ENCODE measurements at regions not wholly inside any gene's neighbourhood (a gene's known extent, or its start where the extent isn't known, plus 50 kb on each side); places are given as distances from the start of the nearest gene placed in this dataset.

DNA sequence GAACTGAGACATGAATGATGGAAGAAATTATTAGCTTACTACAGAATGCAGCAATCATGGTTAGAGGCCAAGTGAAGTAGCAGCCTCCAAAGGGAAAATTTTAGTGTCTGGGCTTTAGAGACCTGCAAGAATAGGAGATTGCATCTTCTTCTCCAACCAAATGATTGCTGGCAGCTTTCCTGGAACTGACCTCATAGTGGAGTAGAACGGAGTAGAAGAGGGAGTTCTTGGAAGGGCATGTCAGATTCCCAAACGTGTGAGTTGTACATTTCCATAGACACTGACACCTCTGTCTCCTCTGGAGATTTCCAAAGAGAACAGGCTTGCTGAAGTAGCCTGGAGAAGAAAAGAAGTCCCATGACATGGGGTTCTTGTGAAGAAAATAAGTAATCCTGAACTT, 169.8 kb upstream of the ERBB4 start (continued):
- no peak for TF ChIP-seq CTCF (IDR thresholded peaks at IDR 0.05)
- no peak for TF ChIP-seq FOXK1 (CRISPR knock-in tag; IDR thresholded peaks at IDR 0.05)
- TF ChIP-seq, protein P1, sequence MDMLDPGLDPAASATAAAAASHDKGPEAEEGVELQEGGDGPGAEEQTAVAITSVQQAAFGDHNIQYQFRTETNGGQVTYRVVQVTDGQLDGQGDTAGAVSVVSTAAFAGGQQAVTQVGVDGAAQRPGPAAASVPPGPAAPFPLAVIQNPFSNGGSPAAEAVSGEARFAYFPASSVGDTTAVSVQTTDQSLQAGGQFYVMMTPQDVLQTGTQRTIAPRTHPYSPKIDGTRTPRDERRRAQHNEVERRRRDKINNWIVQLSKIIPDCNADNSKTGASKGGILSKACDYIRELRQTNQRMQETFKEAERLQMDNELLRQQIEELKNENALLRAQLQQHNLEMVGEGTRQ (CRISPR knock-in tag; IDR thresholded peaks at IDR 0.05) = no peak
- TF ChIP-seq, protein P2, sequence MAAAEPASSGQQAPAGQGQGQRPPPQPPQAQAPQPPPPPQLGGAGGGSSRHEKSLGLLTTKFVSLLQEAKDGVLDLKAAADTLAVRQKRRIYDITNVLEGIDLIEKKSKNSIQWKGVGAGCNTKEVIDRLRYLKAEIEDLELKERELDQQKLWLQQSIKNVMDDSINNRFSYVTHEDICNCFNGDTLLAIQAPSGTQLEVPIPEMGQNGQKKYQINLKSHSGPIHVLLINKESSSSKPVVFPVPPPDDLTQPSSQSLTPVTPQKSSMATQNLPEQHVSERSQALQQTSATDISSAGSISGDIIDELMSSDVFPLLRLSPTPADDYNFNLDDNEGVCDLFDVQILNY (CRISPR knock-in tag; IDR thresholded peaks at IDR 0.05) = no peak
- no peak for TF ChIP-seq ZNF121 (CRISPR knock-in tag; IDR thresholded peaks at IDR 0.05)
- no peak for TF ChIP-seq ZNF671 (CRISPR knock-in tag; IDR thresholded peaks at IDR 0.05)

DNA sequence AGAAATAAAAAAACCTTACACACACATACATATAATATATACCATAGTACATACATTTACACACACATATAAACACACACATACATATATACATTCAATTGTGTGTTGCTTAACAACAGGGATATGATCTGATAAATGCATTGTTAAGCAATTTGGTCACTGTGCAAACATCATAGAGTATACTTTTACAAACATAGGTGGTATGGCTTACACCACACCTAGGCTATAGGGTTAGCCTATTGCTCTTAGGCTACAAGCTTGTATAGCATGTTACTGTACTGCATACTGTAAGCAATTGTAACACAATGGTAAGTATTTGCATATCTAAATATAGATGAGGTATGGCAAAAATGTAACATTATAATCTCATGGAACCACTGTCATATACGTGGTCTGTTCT, 156.8 kb upstream of the ERBB4 start:
- Mint-ChIP-seq H3K36me3 (no peaks in the 10 kb centered on the region), H3K27ac (no peak overlapping the region), H3K9me3 (no peaks in the 10 kb centered on the region), H3K4me1 (0 out of 2 replicates have a peak, but pooled peaks cover 6% of the 10 kb centered on the region), H3K4me3 (no peak overlapping the region), H3K27me3 (ENCODE audit: low read depth) (no peaks in the 10 kb centered on the region)
- POLR2A ChIA-PET = no interaction called here
- DNase-seq (ENCODE audit: low spot score) (no peak), ATAC-seq (no peak)
- CTCF ChIA-PET = no interaction called here
- TF ChIP-seq ZNF416 (CRISPR knock-in tag; IDR thresholded peaks at IDR 0.05) = no peak
- TF ChIP-seq, protein P3, sequence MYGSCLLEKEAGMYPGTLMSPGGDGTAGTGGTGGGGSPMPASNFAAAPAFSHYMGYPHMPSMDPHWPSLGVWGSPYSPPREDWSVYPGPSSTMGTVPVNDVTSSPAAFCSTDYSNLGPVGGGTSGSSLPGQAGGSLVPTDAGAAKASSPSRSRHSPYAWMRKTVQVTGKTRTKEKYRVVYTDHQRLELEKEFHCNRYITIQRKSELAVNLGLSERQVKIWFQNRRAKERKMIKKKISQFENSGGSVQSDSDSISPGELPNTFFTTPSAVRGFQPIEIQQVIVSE (CRISPR knock-in tag; IDR thresholded peaks at IDR 0.05; ENCODE audit: borderline replicate concordance) = no peak
- no peak for TF ChIP-seq SMAD4 (CRISPR knock-in tag; IDR thresholded peaks at IDR 0.05)
- no peak for TF ChIP-seq TCF7 (CRISPR knock-in tag; IDR thresholded peaks at IDR 0.05; ENCODE audit: low read depth)
- no peak for TF ChIP-seq CBFB (CRISPR knock-in tag; IDR thresholded peaks at IDR 0.05; ENCODE audit: low read depth)
- TF ChIP-seq NR3C1 (CRISPR knock-in tag; conservative IDR thresholded peaks at IDR 0.05; ENCODE audit: low read depth) = no peak
- no peak for TF ChIP-seq ZNF396 (CRISPR knock-in tag; IDR thresholded peaks at IDR 0.05; ENCODE audit: borderline replicate concordance)
- TF ChIP-seq ZNF281 (CRISPR knock-in tag; IDR thresholded peaks at IDR 0.05) = no peak
- TF ChIP-seq, protein P4, sequence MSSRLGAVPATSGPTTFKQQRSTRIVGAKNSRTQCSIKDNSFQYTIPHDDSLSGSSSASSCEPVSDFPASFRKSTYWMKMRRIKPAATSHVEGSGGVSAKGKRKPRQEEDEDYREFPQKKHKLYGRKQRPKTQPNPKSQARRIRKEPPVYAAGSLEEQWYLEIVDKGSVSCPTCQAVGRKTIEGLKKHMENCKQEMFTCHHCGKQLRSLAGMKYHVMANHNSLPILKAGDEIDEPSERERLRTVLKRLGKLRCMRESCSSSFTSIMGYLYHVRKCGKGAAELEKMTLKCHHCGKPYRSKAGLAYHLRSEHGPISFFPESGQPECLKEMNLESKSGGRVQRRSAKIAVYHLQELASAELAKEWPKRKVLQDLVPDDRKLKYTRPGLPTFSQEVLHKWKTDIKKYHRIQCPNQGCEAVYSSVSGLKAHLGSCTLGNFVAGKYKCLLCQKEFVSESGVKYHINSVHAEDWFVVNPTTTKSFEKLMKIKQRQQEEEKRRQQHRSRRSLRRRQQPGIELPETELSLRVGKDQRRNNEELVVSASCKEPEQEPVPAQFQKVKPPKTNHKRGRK (CRISPR knock-in tag; IDR thresholded peaks at IDR 0.05; ENCODE audit: borderline replicate concordance) = no peak
- TF ChIP-seq, protein P5, sequence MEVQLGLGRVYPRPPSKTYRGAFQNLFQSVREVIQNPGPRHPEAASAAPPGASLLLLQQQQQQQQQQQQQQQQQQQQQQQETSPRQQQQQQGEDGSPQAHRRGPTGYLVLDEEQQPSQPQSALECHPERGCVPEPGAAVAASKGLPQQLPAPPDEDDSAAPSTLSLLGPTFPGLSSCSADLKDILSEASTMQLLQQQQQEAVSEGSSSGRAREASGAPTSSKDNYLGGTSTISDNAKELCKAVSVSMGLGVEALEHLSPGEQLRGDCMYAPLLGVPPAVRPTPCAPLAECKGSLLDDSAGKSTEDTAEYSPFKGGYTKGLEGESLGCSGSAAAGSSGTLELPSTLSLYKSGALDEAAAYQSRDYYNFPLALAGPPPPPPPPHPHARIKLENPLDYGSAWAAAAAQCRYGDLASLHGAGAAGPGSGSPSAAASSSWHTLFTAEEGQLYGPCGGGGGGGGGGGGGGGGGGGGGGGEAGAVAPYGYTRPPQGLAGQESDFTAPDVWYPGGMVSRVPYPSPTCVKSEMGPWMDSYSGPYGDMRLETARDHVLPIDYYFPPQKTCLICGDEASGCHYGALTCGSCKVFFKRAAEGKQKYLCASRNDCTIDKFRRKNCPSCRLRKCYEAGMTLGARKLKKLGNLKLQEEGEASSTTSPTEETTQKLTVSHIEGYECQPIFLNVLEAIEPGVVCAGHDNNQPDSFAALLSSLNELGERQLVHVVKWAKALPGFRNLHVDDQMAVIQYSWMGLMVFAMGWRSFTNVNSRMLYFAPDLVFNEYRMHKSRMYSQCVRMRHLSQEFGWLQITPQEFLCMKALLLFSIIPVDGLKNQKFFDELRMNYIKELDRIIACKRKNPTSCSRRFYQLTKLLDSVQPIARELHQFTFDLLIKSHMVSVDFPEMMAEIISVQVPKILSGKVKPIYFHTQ (CRISPR knock-in tag; IDR thresholded peaks at IDR 0.05) = no peak
- no peak for TF ChIP-seq ZNF263 (CRISPR knock-in tag; IDR thresholded peaks at IDR 0.05; ENCODE audit: low read depth)
- no peak for TF ChIP-seq ZNF425 (CRISPR knock-in tag; conservative IDR thresholded peaks at IDR 0.05)
